ENCODE measurements at regions not wholly inside any gene's neighbourhood (a gene's known extent, or its start where the extent isn't known, plus 50 kb on each side); places are given as distances from the start of the nearest gene placed in this dataset.
"Not testable (repeated sequence)": the region's sequence is repeated elsewhere in the genome, so short reads cannot be mapped to it uniquely, and the experiment has no call there.

GRCh38 chr13:78061806-78062205, 143.2 kb upstream of the EDNRB start:
- H3K4me1 ChIP-seq (ENCODE audit: insufficient read depth, low read length, poor library complexity, severe bottlenecking), result no peaks in the 10 kb centered on the region
- intact Hi-C loops (cut with micrococcal nuclease; ENCODE audit: unreplicated experiment), result no loop called here
- no TSS peak for BruUV-seq (replicated peaks)
- no peaks in the 10 kb centered on the region for H3K27me3 ChIP-seq (replicated peaks; ENCODE audit: insufficient read depth, low read depth, low read length, poor library complexity)
- DNase-seq (ENCODE audit: low spot score), result no peak
- H3K36me3 ChIP-seq (ENCODE audit: insufficient read depth, low read length, poor library complexity, severe bottlenecking), result no peaks in the 10 kb centered on the region
- ChIA-PET CTCF (no interaction called here), POLR2A (ENCODE audit: low non-redundant PET) (no interaction called here)
- no peak for TF ChIP-seq EZH2 (IDR thresholded peaks at IDR 0.05; ENCODE audit: borderline replicate concordance, low read depth, low read length, poor library complexity, severe bottlenecking)
- TF ChIP-seq CTCF (conservative IDR thresholded peaks at IDR 0.05; ENCODE audit: low read depth, low read length), result no peak
- no peaks in the 10 kb centered on the region for H3K9me3 ChIP-seq (ENCODE audit: low read depth, low read length, poor library complexity, severe bottlenecking)
- no peak overlapping the region for H3K4me3 ChIP-seq (ENCODE audit: low read depth, low read length, poor library complexity, severe bottlenecking)
- H3K27ac ChIP-seq (ENCODE audit: low read depth, low read length, poor library complexity, severe bottlenecking), result no peak overlapping the region

- BruUV-seq (replicated peaks), result no TSS peak
- Histone ChIP-seq H3K4me1 (ENCODE audit: insufficient read depth, low read length, poor library complexity, severe bottlenecking) (no peaks in the 10 kb centered on the region), H3K27ac (ENCODE audit: low read depth, low read length, poor library complexity, severe bottlenecking) (no peak overlapping the region), H3K9me3 (ENCODE audit: low read depth, low read length, poor library complexity, severe bottlenecking) (no peaks in the 10 kb centered on the region), H3K27me3 (replicated peaks; ENCODE audit: insufficient read depth, low read depth, low read length, poor library complexity) (no peaks in the 10 kb centered on the region), H3K4me3 (ENCODE audit: low read depth, low read length, poor library complexity, severe bottlenecking) (no peak overlapping the region), H3K36me3 (ENCODE audit: insufficient read depth, low read length, poor library complexity, severe bottlenecking) (no peaks in the 10 kb centered on the region)
- POLR2A ChIA-PET (ENCODE audit: low non-redundant PET), result no interaction called here
- CTCF ChIA-PET, result no interaction called here
- TF ChIP-seq EZH2 (IDR thresholded peaks at IDR 0.05; ENCODE audit: borderline replicate concordance, low read depth, low read length, poor library complexity, severe bottlenecking) (no peak), CTCF (conservative IDR thresholded peaks at IDR 0.05; ENCODE audit: low read depth, low read length) (no peak)
- no peak for DNase-seq (ENCODE audit: low spot score)
- intact Hi-C loops (cut with micrococcal nuclease; ENCODE audit: unreplicated experiment), result no loop called here
Measured at GRCh38 chr13:78060966-78061365, 142.3 kb upstream of the EDNRB start.

- DNase-seq (ENCODE audit: low spot score); BruUV-seq (replicated peaks); POLR2A ChIA-PET (ENCODE audit: low non-redundant PET); H3K27ac ChIP-seq (ENCODE audit: low read depth, low read length, poor library complexity, severe bottlenecking); CTCF ChIA-PET; H3K9me3 ChIP-seq (ENCODE audit: low read depth, low read length, poor library complexity, severe bottlenecking); H3K36me3 ChIP-seq (ENCODE audit: insufficient read depth, low read length, poor library complexity, severe bottlenecking); H3K4me1 ChIP-seq (ENCODE audit: insufficient read depth, low read length, poor library complexity, severe bottlenecking); H3K4me3 ChIP-seq (ENCODE audit: low read depth, low read length, poor library complexity, severe bottlenecking); intact Hi-C loops (cut with micrococcal nuclease; ENCODE audit: unreplicated experiment); H3K27me3 ChIP-seq (replicated peaks; ENCODE audit: insufficient read depth, low read depth, low read length, poor library complexity): not testable (repeated sequence)
Measured at GRCh38 chr13:78056865-78057264, 138.2 kb upstream of the EDNRB start.

GRCh38 chr13:78054157-78054556, 135.5 kb upstream of the EDNRB start:
- no peaks in the 10 kb centered on the region for H3K36me3 ChIP-seq (ENCODE audit: insufficient read depth, low read length, poor library complexity, severe bottlenecking)
- H3K4me1 ChIP-seq (ENCODE audit: insufficient read depth, low read length, poor library complexity, severe bottlenecking), result no peaks in the 10 kb centered on the region
- CTCF ChIA-PET, result no interaction called here
- intact Hi-C loops (cut with micrococcal nuclease; ENCODE audit: unreplicated experiment), result no loop called here
- BruUV-seq (replicated peaks), result no TSS peak
- TF ChIP-seq CTCF (conservative IDR thresholded peaks at IDR 0.05; ENCODE audit: low read depth, low read length), result no peak
- TF ChIP-seq EZH2 (IDR thresholded peaks at IDR 0.05; ENCODE audit: borderline replicate concordance, low read depth, low read length, poor library complexity, severe bottlenecking), result no peak
- H3K27ac ChIP-seq (ENCODE audit: low read depth, low read length, poor library complexity, severe bottlenecking), result no peak overlapping the region
- POLR2A ChIA-PET (ENCODE audit: low non-redundant PET), result no interaction called here
- no peak for DNase-seq (ENCODE audit: low spot score)
- no peak overlapping the region for H3K4me3 ChIP-seq (ENCODE audit: low read depth, low read length, poor library complexity, severe bottlenecking)
- H3K9me3 ChIP-seq (ENCODE audit: low read depth, low read length, poor library complexity, severe bottlenecking), result no peaks in the 10 kb centered on the region
- H3K27me3 ChIP-seq (replicated peaks; ENCODE audit: insufficient read depth, low read depth, low read length, poor library complexity), result no peaks in the 10 kb centered on the region
